Prostate gland (tissue), 2 donors: ENCODE measurements at regions not wholly inside any gene's neighbourhood (a gene's known extent, or its start where the extent isn't known, plus 50 kb on each side); places are given as distances from the start of the nearest gene placed in this dataset.

ENCODE experiments used
- DNase-seq: peaks from one replicate; pipeline ENCODE4 v3.0.0-alpha.2; 2019; ENCODE audit warnings: low spot score
- H3K27ac ChIP-seq, 2 donors: fragments of 200-600 bp; sonication (generic); 2 replicates each; pipeline ENCODE4 v1.5.1; 2017 to 2019
- H3K27me3 ChIP-seq: fragments of 200-600 bp; sonication (generic); replicated peaks from 2 replicates; pipeline ENCODE4 v1.5.1; 2019; ENCODE audit not compliant: insufficient read depth
- H3K36me3 ChIP-seq, 2 donors: fragments of 200-600 bp; sonication (generic); 1 replicate in 1 of 2; 2 replicates in 1 of 2; pipeline versions ENCODE4 v1.5.1 to v1.8.1; 2017 to 2019
- H3K4me1 ChIP-seq: fragments of 200-600 bp; sonication (generic); replicated peaks from 2 replicates; pipeline ENCODE4 v1.5.1; 2019
- H3K4me3 ChIP-seq, 2 donors: fragments of 200-600 bp; sonication (generic); 2 replicates each; pipeline ENCODE4 v1.5.1; 2017 to 2019
- H3K9me3 ChIP-seq: fragments of 200-600 bp; sonication (generic); 2 replicates; pipeline ENCODE4 v1.5.1; 2017
- CTCF ChIP-seq, 4 experiments: fragments of 200-600 bp in 2 of 4; fragments of 450-650 bp in 2 of 4; sonication (generic) in 2 of 4; IDR thresholded peaks; 1 replicate in 3 of 4; 2 replicates in 1 of 4; pipeline ENCODE4 v1.5.1; 2016 to 2019; ENCODE audit warnings: antibody characterized with exemption in 4 of 4, mild to moderate bottlenecking in 2 of 4, moderate library complexity in 2 of 4
- POLR2A ChIP-seq: fragments of 450-650 bp; IDR thresholded peaks from one replicate; pipeline ENCODE4 v1.6.1; 2016; ENCODE audit warnings: antibody characterized with exemption, mild to moderate bottlenecking
- POLR2AphosphoS5 ChIP-seq: sonication (generic); formaldehyde crosslinking; IDR thresholded peaks from one replicate; pipeline ENCODE4 v1.6.1; 2017; ENCODE audit warnings: antibody characterized with exemption
- WGBS: methylation state at CpG from one replicate; pipeline ENCODE4 v1.1.5; 2018; 5-methylcytosine and 5-hydroxymethylcytosine counted together
- intact Hi-C: fragments of 100-400 bp; cut with DNase I; formaldehyde crosslinking; loops from one replicate; pipeline ENCODE4 v1.14.2; 2022

DNA sequence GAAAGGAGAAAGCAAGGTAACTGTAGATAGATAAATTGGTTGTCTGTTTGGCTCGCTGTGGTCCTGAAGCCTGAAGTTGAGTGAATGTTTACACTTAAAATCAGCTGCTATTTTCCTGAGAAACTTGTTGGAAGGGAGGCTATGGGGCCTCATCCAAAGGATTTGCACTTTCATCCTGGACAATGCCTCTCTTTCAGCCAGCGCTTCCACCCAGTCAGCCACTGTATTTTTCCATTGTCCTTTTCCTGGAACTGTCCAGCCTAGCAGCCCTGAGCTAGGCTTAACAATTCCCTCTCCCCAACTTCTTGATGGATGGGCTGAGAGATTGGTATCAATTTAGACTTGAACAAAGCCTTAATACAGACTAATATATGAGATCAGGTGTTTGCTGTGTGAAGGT, 429.2 kb downstream of the DMAC1 start:
- no peaks in the 10 kb centered on the region for H3K4me1 ChIP-seq
- H3K36me3 ChIP-seq, result no peaks in the 10 kb centered on the region
- TF ChIP-seq CTCF (IDR thresholded peaks at IDR 0.05), result no peak
- no peak for TF ChIP-seq POLR2A
- no peak for TF ChIP-seq POLR2AphosphoS5
- H3K27ac ChIP-seq, result no peak overlapping the region
- WGBS, result 83% methylated on average over 2 of the region's 2 CpGs
- intact Hi-C loops, result no loop called here
- no peak for DNase-seq
- H3K27me3 ChIP-seq, result no peaks in the 10 kb centered on the region
- H3K9me3 ChIP-seq, result no peaks in the 10 kb centered on the region
- no peak overlapping the region for H3K4me3 ChIP-seq

DNA sequence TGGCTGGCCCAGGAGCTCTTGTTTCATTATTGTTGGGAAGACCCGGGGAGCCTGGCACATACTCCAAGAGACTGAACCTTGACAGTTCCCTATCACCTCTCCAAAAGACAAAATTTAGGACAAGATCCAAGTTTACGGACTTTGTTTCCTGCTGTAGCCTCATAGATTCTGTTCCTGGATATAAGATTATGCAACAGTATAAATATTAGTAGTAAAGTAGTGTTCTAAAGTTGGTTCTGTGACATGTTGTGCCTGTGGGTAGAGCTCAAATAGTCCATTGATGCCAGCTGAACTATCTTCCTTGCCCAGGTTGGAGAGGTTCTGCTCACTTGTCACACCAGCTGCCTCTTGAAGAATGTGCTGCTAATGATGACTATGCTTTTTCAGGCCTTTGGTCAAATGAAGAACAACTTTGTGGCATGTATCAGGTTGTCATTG, 430.2 kb downstream of the DMAC1 start:
- no peak overlapping the region for H3K27ac ChIP-seq
- no peaks in the 10 kb centered on the region for H3K4me1 ChIP-seq
- no peaks in the 10 kb centered on the region for H3K36me3 ChIP-seq
- no peak overlapping the region for H3K4me3 ChIP-seq
- 90% methylated on average over 2 of the region's 2 CpGs for WGBS
- intact Hi-C loops, result no loop called here
- H3K9me3 ChIP-seq, result no peaks in the 10 kb centered on the region
- H3K27me3 ChIP-seq, result no peaks in the 10 kb centered on the region
- no peak for DNase-seq
- no peak for TF ChIP-seq POLR2A
- no peak for TF ChIP-seq POLR2AphosphoS5
- TF ChIP-seq CTCF (IDR thresholded peaks at IDR 0.05), result no peak

- Histone ChIP-seq H3K27ac (no peak overlapping the region), H3K27me3 (no peaks in the 10 kb centered on the region), H3K4me3 (no peak overlapping the region), H3K9me3 (no peaks in the 10 kb centered on the region), H3K4me1 (no peaks in the 10 kb centered on the region), H3K36me3 (no peaks in the 10 kb centered on the region)
- DNase-seq, result no peak
- WGBS, result 41% methylated on average over 6 of the region's 6 CpGs
- intact Hi-C loops, result no loop called here
- TF ChIP-seq POLR2A (no peak), POLR2AphosphoS5 (no peak), CTCF (IDR thresholded peaks at IDR 0.05) (no peak)
These were observed 430.9 kb downstream of the DMAC1 start for GRCh38 chr9:7368410-7369292.

- no peak overlapping the region for H3K27ac ChIP-seq
- 76% methylated on average over 1 of the region's 1 CpG for WGBS
These were observed 431.9 kb downstream of the DMAC1 start for GRCh38 chr9:7367726-7368125.

More at GRCh38 chr9:7367726-7368125, 431.9 kb downstream of the DMAC1 start:
- TF ChIP-seq CTCF (IDR thresholded peaks at IDR 0.05) (no peak), POLR2AphosphoS5 (no peak), POLR2A (no peak)
- DNase-seq, result no peak
- Histone ChIP-seq H3K9me3 (no peaks in the 10 kb centered on the region), H3K27me3 (peaks cover 4% of the 10 kb centered on the region), H3K36me3 (no peaks in the 10 kb centered on the region), H3K4me1 (no peaks in the 10 kb centered on the region), H3K4me3 (no peak overlapping the region)
- intact Hi-C loops, result no loop called here
